ENCODE measurements at regions not wholly inside any gene's neighbourhood (a gene's known extent, or its start where the extent isn't known, plus 50 kb on each side); places are given as distances from the start of the nearest gene placed in this dataset.

GRCh38 chr4:175263537-175263936 lies 345.4 kb downstream of the ADAM29 start:
- no peak for TF ChIP-seq ZNF660 (tag by site-specific recombination; IDR thresholded peaks at IDR 0.05)
- TF ChIP-seq, protein P1, sequence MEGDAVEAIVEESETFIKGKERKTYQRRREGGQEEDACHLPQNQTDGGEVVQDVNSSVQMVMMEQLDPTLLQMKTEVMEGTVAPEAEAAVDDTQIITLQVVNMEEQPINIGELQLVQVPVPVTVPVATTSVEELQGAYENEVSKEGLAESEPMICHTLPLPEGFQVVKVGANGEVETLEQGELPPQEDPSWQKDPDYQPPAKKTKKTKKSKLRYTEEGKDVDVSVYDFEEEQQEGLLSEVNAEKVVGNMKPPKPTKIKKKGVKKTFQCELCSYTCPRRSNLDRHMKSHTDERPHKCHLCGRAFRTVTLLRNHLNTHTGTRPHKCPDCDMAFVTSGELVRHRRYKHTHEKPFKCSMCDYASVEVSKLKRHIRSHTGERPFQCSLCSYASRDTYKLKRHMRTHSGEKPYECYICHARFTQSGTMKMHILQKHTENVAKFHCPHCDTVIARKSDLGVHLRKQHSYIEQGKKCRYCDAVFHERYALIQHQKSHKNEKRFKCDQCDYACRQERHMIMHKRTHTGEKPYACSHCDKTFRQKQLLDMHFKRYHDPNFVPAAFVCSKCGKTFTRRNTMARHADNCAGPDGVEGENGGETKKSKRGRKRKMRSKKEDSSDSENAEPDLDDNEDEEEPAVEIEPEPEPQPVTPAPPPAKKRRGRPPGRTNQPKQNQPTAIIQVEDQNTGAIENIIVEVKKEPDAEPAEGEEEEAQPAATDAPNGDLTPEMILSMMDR (tag by site-specific recombination; IDR thresholded peaks at IDR 0.05) = no peak
- TF ChIP-seq, protein P2, sequence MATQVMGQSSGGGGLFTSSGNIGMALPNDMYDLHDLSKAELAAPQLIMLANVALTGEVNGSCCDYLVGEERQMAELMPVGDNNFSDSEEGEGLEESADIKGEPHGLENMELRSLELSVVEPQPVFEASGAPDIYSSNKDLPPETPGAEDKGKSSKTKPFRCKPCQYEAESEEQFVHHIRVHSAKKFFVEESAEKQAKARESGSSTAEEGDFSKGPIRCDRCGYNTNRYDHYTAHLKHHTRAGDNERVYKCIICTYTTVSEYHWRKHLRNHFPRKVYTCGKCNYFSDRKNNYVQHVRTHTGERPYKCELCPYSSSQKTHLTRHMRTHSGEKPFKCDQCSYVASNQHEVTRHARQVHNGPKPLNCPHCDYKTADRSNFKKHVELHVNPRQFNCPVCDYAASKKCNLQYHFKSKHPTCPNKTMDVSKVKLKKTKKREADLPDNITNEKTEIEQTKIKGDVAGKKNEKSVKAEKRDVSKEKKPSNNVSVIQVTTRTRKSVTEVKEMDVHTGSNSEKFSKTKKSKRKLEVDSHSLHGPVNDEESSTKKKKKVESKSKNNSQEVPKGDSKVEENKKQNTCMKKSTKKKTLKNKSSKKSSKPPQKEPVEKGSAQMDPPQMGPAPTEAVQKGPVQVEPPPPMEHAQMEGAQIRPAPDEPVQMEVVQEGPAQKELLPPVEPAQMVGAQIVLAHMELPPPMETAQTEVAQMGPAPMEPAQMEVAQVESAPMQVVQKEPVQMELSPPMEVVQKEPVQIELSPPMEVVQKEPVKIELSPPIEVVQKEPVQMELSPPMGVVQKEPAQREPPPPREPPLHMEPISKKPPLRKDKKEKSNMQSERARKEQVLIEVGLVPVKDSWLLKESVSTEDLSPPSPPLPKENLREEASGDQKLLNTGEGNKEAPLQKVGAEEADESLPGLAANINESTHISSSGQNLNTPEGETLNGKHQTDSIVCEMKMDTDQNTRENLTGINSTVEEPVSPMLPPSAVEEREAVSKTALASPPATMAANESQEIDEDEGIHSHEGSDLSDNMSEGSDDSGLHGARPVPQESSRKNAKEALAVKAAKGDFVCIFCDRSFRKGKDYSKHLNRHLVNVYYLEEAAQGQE (tag by site-specific recombination; IDR thresholded peaks at IDR 0.05) = no peak
- no peak for TF ChIP-seq SP2 (tag by site-specific recombination; IDR thresholded peaks at IDR 0.05)
- TF ChIP-seq, protein P3, sequence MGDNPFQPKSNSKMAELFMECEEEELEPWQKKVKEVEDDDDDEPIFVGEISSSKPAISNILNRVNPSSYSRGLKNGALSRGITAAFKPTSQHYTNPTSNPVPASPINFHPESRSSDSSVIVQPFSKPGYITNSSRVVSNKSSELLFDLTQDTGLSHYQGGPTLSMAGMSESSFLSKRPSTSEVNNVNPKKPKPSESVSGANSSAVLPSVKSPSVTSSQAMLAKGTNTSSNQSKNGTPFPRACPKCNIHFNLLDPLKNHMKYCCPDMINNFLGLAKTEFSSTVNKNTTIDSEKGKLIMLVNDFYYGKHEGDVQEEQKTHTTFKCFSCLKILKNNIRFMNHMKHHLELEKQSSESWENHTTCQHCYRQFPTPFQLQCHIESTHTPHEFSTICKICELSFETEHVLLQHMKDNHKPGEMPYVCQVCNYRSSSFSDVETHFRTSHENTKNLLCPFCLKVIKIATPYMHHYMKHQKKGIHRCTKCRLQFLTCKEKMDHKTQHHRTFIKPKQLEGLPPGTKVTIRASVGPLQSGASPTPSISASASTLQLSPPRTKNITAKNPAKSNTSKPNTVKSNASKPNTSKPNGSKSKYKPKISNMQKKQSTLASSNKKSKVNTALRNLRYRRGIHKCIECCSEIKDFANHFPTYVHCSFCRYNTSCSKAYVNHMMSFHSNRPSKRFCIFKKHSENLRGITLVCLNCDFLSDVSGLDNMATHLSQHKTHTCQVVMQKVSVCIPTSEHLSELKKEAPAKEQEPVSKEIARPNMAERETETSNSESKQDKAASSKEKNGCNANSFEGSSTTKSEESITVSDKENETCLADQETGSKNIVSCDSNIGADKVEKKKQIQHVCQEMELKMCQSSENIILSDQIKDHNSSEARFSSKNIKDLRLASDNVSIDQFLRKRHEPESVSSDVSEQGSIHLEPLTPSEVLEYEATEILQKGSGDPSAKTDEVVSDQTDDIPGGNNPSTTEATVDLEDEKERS (tag by site-specific recombination; IDR thresholded peaks at IDR 0.05) = no peak

All from HEK293 (cell line).